Colonic mucosa (tissue), 4 donors: ENCODE measurements at regions not wholly inside any gene's neighbourhood (a gene's known extent, or its start where the extent isn't known, plus 50 kb on each side); places are given as distances from the start of the nearest gene placed in this dataset.

ENCODE experiments used
- DNase-seq: peaks from one replicate; pipeline ENCODE4 v3.0.0-alpha.2; 2020
- H3K27ac ChIP-seq: fragments of 200-600 bp; one replicate; pipeline ENCODE4 v1.8.0; 2021
- H3K27me3 ChIP-seq: fragments of 200-600 bp; one replicate; pipeline ENCODE4 v1.8.0; 2021
- H3K36me3 ChIP-seq: fragments of 200-600 bp; one replicate; pipeline ENCODE4 v1.8.0; 2021
- H3K4me1 ChIP-seq: fragments of 200-600 bp; one replicate; pipeline ENCODE4 v1.8.0; 2021; ENCODE audit warnings: mild to moderate bottlenecking
- H3K4me3 ChIP-seq: fragments of 200-600 bp; one replicate; pipeline ENCODE4 v1.8.0; 2021
- H3K9ac ChIP-seq, 2 donors: one replicate each; pipeline ENCODE4 v1.7.0; 2013; ENCODE audit warnings: control low read depth in 2 of 2, low read depth in 2 of 2, low read length in 2 of 2
- H3K9me3 ChIP-seq: fragments of 200-600 bp; one replicate; pipeline ENCODE4 v1.8.0; 2021
- intact Hi-C: fragments of 100-400 bp; cut with DNase I; formaldehyde crosslinking; loops from one replicate; pipeline ENCODE4 v1.14.1; 2022
- TF ChIP-seq, protein P1 (sequence below): fragments of 200-600 bp; IDR thresholded peaks from one replicate; pipeline ENCODE4 v1.8.0; 2022; ENCODE audit warnings: antibody characterized with exemption, mild to moderate bottlenecking
- donor health status: healthy.
- donor health status: DM: no; HTN: no; CAD: no.
- donor health status: DM: no; HTN: no; CAD: no.

DNA sequence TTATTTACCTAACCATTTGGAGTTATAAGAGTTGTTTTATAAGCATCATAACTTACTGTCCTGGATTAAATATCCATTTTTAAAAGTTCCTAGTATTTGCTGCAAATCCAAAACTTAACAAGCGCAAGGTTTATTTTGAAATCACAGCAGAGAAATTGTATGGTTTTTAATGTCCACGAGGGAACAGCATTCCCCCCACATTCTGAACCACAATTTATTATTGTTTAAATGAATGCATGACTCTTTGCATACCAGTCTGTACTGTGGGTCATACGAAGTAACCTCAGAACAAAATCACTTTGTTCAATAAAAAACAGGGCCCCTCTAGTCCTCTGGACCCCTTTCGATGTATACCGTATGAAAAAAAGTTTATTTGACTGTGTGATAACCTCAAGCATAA, 75.9 kb downstream of the DACT1 start:
- DNase-seq, result no peak
- Histone ChIP-seq H3K27me3 (no peaks in the 10 kb centered on the region), H3K9ac (no peak overlapping the region), H3K36me3 (no peaks in the 10 kb centered on the region), H3K4me3 (no peak overlapping the region), H3K27ac (no peak overlapping the region), H3K9me3 (no peaks in the 10 kb centered on the region), H3K4me1 (no peaks in the 10 kb centered on the region)
- TF ChIP-seq, protein P1, sequence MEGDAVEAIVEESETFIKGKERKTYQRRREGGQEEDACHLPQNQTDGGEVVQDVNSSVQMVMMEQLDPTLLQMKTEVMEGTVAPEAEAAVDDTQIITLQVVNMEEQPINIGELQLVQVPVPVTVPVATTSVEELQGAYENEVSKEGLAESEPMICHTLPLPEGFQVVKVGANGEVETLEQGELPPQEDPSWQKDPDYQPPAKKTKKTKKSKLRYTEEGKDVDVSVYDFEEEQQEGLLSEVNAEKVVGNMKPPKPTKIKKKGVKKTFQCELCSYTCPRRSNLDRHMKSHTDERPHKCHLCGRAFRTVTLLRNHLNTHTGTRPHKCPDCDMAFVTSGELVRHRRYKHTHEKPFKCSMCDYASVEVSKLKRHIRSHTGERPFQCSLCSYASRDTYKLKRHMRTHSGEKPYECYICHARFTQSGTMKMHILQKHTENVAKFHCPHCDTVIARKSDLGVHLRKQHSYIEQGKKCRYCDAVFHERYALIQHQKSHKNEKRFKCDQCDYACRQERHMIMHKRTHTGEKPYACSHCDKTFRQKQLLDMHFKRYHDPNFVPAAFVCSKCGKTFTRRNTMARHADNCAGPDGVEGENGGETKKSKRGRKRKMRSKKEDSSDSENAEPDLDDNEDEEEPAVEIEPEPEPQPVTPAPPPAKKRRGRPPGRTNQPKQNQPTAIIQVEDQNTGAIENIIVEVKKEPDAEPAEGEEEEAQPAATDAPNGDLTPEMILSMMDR, result no peak
- intact Hi-C loops, result no loop called here

DNA sequence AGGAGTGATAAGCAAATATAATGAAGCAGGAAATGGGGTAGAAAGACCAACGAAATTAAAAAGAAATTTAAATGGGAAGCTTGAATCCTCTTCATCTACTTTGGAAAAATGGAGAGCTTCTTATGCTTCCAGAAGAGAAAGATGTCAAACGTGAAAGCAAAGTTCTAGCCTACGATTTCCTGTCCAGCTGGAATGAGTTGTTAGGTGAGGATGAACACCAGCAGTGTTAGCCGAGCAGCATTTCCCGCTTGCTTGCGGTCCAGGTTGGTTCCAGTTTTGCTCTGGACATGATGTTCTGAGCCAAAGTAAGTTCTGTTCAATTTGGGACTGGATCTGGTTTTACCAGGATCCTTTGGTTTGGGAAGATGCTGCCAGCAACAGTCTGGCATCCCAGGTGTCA, 78.9 kb downstream of the DACT1 start:
- intact Hi-C loops, result no loop called here
- TF ChIP-seq, protein P1, result no peak
- Histone ChIP-seq H3K4me1 (no peaks in the 10 kb centered on the region), H3K9ac (no peak overlapping the region), H3K36me3 (no peaks in the 10 kb centered on the region), H3K4me3 (no peak overlapping the region), H3K27me3 (no peaks in the 10 kb centered on the region), H3K9me3 (no peaks in the 10 kb centered on the region), H3K27ac (peak overlapping the region; percentile 14)
- DNase-seq, result no peak

DNA sequence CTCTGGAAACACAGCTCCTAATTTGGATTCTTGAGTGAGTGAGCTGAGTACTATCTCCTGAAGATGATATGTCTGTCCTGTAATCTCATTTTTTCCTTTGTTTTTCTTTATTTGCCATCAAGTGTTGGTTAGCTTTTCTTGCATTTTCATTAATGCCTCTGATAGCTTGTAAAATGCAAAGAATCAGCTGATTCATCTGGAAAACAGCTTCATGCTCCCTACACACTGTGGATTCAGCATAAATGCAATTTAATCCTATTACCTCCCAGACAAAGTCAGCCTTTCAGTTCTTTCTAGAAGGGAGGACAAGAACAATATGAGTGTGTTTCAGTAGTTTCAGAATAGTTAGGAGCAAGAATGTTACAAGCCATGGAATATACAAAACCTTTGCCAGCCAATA, 79.4 kb downstream of the DACT1 start:
- peak overlapping the region; percentile 14 for H3K27ac ChIP-seq

DNA sequence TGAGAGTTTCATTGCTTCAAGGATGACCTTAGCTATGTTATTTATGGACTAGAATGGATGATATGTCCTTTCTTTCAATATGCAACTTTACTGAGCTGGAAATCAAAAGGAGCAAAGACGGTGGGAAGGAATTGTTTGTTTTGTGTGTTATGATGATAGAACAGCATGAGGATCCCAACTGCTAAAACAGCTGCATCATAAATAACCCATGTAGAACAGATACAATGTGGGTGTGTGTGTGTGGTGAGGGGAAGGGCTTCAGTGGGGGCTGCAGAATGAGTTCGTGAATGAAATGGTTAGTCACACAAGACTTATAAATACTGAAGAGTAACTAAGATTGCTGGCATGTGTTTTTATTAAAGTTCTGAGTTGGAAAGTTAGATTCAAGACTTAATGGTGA, 80.1 kb downstream of the DACT1 start:
- Histone ChIP-seq H3K4me3 (no peak overlapping the region), H3K36me3 (no peaks in the 10 kb centered on the region), H3K9ac (no peak overlapping the region), H3K27me3 (no peaks in the 10 kb centered on the region), H3K9me3 (no peaks in the 10 kb centered on the region), H3K27ac (no peak overlapping the region), H3K4me1 (no peaks in the 10 kb centered on the region)
- no peak for DNase-seq
- TF ChIP-seq, protein P1, result no peak
- intact Hi-C loops, result no loop called here

More for the DNA sequence above, 79.4 kb downstream of the DACT1 start:
- Histone ChIP-seq H3K36me3 (no peaks in the 10 kb centered on the region), H3K4me3 (no peak overlapping the region), H3K9ac (no peak overlapping the region), H3K4me1 (no peaks in the 10 kb centered on the region), H3K9me3 (no peaks in the 10 kb centered on the region), H3K27me3 (no peaks in the 10 kb centered on the region)
- TF ChIP-seq, protein P1, result no peak
- no peak for DNase-seq
- intact Hi-C loops, result no loop called here

DNA sequence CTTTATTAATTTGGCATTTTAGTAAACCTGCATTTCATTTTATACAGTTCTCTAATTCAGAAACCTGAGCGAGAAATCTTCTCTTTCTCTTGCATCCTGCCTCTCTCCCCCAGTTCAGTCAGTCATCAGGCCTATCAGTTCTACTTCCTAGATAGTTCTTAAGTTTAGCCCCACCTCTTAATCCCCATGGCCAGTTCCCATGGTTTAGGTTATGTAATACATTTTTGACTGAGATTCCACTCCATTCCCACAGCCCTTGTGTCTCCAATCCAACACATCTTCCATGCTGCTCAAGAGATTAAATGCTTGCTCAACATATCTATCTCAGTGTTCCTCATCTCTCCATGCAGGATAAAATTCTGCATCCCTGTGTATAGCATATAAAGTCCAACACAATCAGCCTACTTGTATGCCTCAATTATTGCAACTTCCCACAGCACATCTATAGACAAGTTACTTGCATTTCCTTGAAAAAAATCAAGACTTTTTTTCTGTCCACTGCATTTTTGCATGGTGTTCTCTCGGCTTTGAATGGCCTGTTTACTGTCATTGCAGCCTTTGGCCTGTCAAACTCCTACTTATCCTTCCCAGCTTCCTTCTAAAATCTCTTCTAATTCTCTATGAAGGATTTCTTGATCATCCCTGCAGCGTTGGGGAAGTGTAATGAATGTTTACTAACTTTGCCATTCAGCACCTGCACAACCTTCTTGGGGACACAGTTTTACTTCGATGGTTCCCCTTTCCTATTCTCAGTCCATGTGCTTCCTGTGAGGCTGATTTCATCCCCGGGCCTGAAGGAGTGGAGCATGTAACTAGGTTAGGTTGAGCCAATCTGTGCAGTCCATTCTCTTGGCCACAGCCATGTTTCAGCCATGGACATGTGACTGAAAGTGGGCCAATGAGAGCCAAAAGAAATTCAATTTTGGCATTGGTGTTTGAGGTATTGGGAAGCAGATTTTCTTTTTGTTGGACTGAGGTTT, 80.8 kb downstream of the DACT1 start:
- intact Hi-C loops, result no loop called here
- Histone ChIP-seq H3K9me3 (no peaks in the 10 kb centered on the region), H3K4me3 (no peak overlapping the region), H3K27ac (no peak overlapping the region), H3K9ac (no peak overlapping the region), H3K36me3 (no peaks in the 10 kb centered on the region), H3K4me1 (no peaks in the 10 kb centered on the region), H3K27me3 (no peaks in the 10 kb centered on the region)
- no peak for DNase-seq
- TF ChIP-seq, protein P1, result no peak
